SK-N-MC (cell line): ENCODE measurements at regions not wholly inside any gene's neighbourhood (a gene's known extent, or its start where the extent isn't known, plus 50 kb on each side); places are given as distances from the start of the nearest gene placed in this dataset.

ENCODE experiments used
- EZH2 ChIP-seq: fragments of 200-600 bp; sonication (generic); IDR thresholded peaks from one replicate; pipeline ENCODE4 v1.6.1; 2017; ENCODE audit warnings: antibody characterized with exemption
- FOXP2 ChIP-seq: optimal IDR thresholded peaks from 2 replicates; pipeline ENCODE3; 2011; ENCODE audit warnings: mild to moderate bottlenecking, moderate library complexity; ENCODE audit not compliant: insufficient read depth; ENCODE audit errors: extremely low read length, control extremely low read depth
- POLR2AphosphoS5 ChIP-seq: IDR thresholded peaks from 2 replicates; pipeline ENCODE4 v1.6.1; 2012; ENCODE audit warnings: mild to moderate bottlenecking, low read depth, low read length, borderline replicate concordance

DNA sequence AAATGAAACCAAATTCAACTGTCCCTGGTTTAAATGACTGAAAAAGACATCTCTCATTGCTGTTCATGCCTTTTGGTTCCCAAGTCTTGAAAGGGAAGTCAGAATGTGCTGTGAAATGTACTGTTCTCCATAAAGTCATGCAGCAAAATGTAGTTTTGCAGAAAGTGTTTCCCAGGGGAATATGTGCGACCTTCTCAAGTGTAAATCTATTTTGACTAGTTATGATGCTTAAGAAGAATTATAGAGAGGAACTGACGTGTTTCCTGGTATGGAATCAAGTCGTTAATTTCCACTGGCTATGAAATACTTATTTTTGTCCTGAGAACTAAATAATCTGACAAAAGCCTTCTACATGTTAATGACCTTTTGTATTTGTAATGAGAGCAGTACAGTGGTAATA is 223.1 kb downstream of the CLCN4 start:
- TF ChIP-seq POLR2AphosphoS5: no peak
- TF ChIP-seq EZH2: no peak
- no peak for TF ChIP-seq FOXP2
